ENCODE measurements at regions not wholly inside any gene's neighbourhood (a gene's known extent, or its start where the extent isn't known, plus 50 kb on each side); places are given as distances from the start of the nearest gene placed in this dataset.

GRCh38 chr6:147751232-147751631, 242.7 kb downstream of the SAMD5 start:
- H3K4me3 ChIP-seq: no peak overlapping the region
- no peaks in the 10 kb centered on the region for H3K4me1 ChIP-seq
- TF ChIP-seq CTCF (IDR thresholded peaks at IDR 0.05) (no peak), POLR2AphosphoS5 (IDR thresholded peaks at IDR 0.05) (no peak), POLR2A (IDR thresholded peaks at IDR 0.05) (no peak)
- no peaks in the 10 kb centered on the region for H3K27me3 ChIP-seq
- no peaks in the 10 kb centered on the region for H3K36me3 ChIP-seq
- DNase-seq (ENCODE audit: low spot score in 2 of 2): no peak
- H3K27ac ChIP-seq: no peak overlapping the region
- peaks cover 0 to 8% of the 10 kb centered on the region in 2 donors for H3K9me3 ChIP-seq
- intact Hi-C loops (cut with DNase I; ENCODE audit: low total_unique reads): no loop called here

- no peaks in the 10 kb centered on the region for H3K27me3 ChIP-seq
- no peak for DNase-seq (ENCODE audit: low spot score in 2 of 2)
- H3K4me1 ChIP-seq: no peaks in the 10 kb centered on the region
- no peak overlapping the region for H3K4me3 ChIP-seq
- intact Hi-C loops (cut with DNase I; ENCODE audit: low total_unique reads): no loop called here
- H3K36me3 ChIP-seq: no peaks in the 10 kb centered on the region
- TF ChIP-seq POLR2AphosphoS5 (IDR thresholded peaks at IDR 0.05) (no peak), POLR2A (IDR thresholded peaks at IDR 0.05) (no peak), CTCF (IDR thresholded peaks at IDR 0.05) (no peak)
- H3K27ac ChIP-seq: no peak overlapping the region
- peaks cover 0 to 8% of the 10 kb centered on the region in 2 donors for H3K9me3 ChIP-seq
Observed at GRCh38 chr6:147752689-147753403, 244.4 kb downstream of the SAMD5 start.

GRCh38 chr6:147755999-147756398, 247.5 kb downstream of the SAMD5 start:
- no peak overlapping the region for H3K4me3 ChIP-seq
- DNase-seq (ENCODE audit: low spot score in 2 of 2): no peak
- peaks cover 0 to 8% of the 10 kb centered on the region in 2 donors for H3K9me3 ChIP-seq
- no peaks in the 10 kb centered on the region for H3K4me1 ChIP-seq
- H3K27ac ChIP-seq: no peak overlapping the region
- H3K36me3 ChIP-seq: no peaks in the 10 kb centered on the region
- no peak for TF ChIP-seq POLR2A (IDR thresholded peaks at IDR 0.05)
- TF ChIP-seq POLR2AphosphoS5 (IDR thresholded peaks at IDR 0.05): no peak
- TF ChIP-seq CTCF (IDR thresholded peaks at IDR 0.05): no peak
- intact Hi-C loops (cut with DNase I; ENCODE audit: low total_unique reads): no loop called here
- H3K27me3 ChIP-seq: no peaks in the 10 kb centered on the region

- H3K36me3 ChIP-seq: no peaks in the 10 kb centered on the region
- no peak overlapping the region for H3K4me3 ChIP-seq
- intact Hi-C loops (cut with DNase I; ENCODE audit: low total_unique reads): no loop called here
- no peak for DNase-seq (ENCODE audit: low spot score in 2 of 2)
- H3K27me3 ChIP-seq: no peaks in the 10 kb centered on the region
- H3K9me3 ChIP-seq: peaks cover 0 to 8% of the 10 kb centered on the region in 2 donors
- no peak for TF ChIP-seq POLR2AphosphoS5 (IDR thresholded peaks at IDR 0.05)
- TF ChIP-seq CTCF (IDR thresholded peaks at IDR 0.05): no peak
- no peak for TF ChIP-seq POLR2A (IDR thresholded peaks at IDR 0.05)
- no peaks in the 10 kb centered on the region for H3K4me1 ChIP-seq
- H3K27ac ChIP-seq: no peak overlapping the region
Observed at GRCh38 chr6:147756891-147757290, 248.4 kb downstream of the SAMD5 start.

- no peak for TF ChIP-seq POLR2A (IDR thresholded peaks at IDR 0.05)
- TF ChIP-seq POLR2AphosphoS5 (IDR thresholded peaks at IDR 0.05): no peak
- Histone ChIP-seq H3K4me3 (no peak overlapping the region), H3K36me3 (no peaks in the 10 kb centered on the region), H3K9me3 (peaks cover 0 to 8% of the 10 kb centered on the region in 2 donors), H3K4me1 (no peaks in the 10 kb centered on the region), H3K27me3 (no peaks in the 10 kb centered on the region), H3K27ac (no peak overlapping the region)
- intact Hi-C loops (cut with DNase I; ENCODE audit: low total_unique reads): no loop called here
- no peak for DNase-seq (ENCODE audit: low spot score in 2 of 2)
Observed at GRCh38 chr6:147757291-147757690, 248.8 kb downstream of the SAMD5 start.

All from breast epithelium (tissue), 4 donors.